A549 (cell line): ENCODE measurements at regions not wholly inside any gene's neighbourhood (a gene's known extent, or its start where the extent isn't known, plus 50 kb on each side); places are given as distances from the start of the nearest gene placed in this dataset.

ENCODE experiments used
- BHLHE40 ChIP-seq: IDR thresholded peaks from 2 replicates; pipeline ENCODE4 v1.6.1; 2012; ENCODE audit warnings: low read depth, low read length, inconsistent platforms
- CEBPB ChIP-seq, 2 experiments: fragments of >200 bp in 1 of 2; sonication (Bioruptor Twin) in 1 of 2; formaldehyde crosslinking in 1 of 2; IDR thresholded peaks; 2 replicates each; pipeline ENCODE4 v1.6.1; 2012 to 2016
- CTCF ChIP-seq: fragments of >200 bp; sonication (Bioruptor Twin); formaldehyde crosslinking; IDR thresholded peaks from 3 replicates; pipeline ENCODE4 v1.5.1; 2016
- EHMT2 ChIP-seq: fragments of 200-600 bp; sonication (generic); IDR thresholded peaks from 2 replicates; pipeline ENCODE4 v1.6.1; 2016; ENCODE audit warnings: antibody characterized with exemption, low read depth, mild to moderate bottlenecking, moderate library complexity
- ELK1 ChIP-seq: fragments of 150-350 bp; IDR thresholded peaks from 2 replicates; pipeline ENCODE4 v1.6.1; 2014; ENCODE audit warnings: low read depth, mild to moderate bottlenecking, low read length
- ESRRA ChIP-seq: fragments of 150-350 bp; IDR thresholded peaks from 2 replicates; pipeline ENCODE4 v1.6.1; 2014; ENCODE audit warnings: mild to moderate bottlenecking, low read length, borderline replicate concordance
- HOXA7 ChIP-seq: fragments of 250-450 bp; sonication (Bioruptor Pico); IDR thresholded peaks from 2 replicates; pipeline ENCODE4 v1.5.0; 2020; ENCODE audit warnings: mild to moderate bottlenecking, moderate library complexity
- MAX ChIP-seq: IDR thresholded peaks from 2 replicates; pipeline ENCODE4 v1.6.1; 2012
- PHF8 ChIP-seq: fragments of 200-600 bp; sonication (generic); IDR thresholded peaks from 2 replicates; pipeline ENCODE4 v1.6.1; 2016; ENCODE audit warnings: low read depth, mild to moderate bottlenecking, antibody characterized with exemption, moderate library complexity, borderline replicate concordance
- RARB ChIP-seq: fragments of 250-450 bp; sonication (Bioruptor Pico); IDR thresholded peaks from 2 replicates; pipeline ENCODE4 v1.8.0; 2021; ENCODE audit warnings: mild to moderate bottlenecking, moderate library complexity
- SMC3 ChIP-seq: fragments of >200 bp; sonication (Bioruptor Twin); formaldehyde crosslinking; IDR thresholded peaks from 3 replicates; pipeline ENCODE4 v1.6.1; 2018; ENCODE audit warnings: inconsistent platforms
- TP53 ChIP-seq: fragments of 250-450 bp; sonication (Bioruptor Pico); IDR thresholded peaks from 2 replicates; pipeline ENCODE4 v1.5.0; 2021; ENCODE audit warnings: mild to moderate bottlenecking, moderate library complexity
- USF2 ChIP-seq: fragments of 450-650 bp; IDR thresholded peaks from 2 replicates; pipeline ENCODE4 v1.6.1; 2014; ENCODE audit warnings: antibody characterized with exemption

GRCh38 chr1:163824006-163824405 lies 502.3 kb downstream of the NUF2 start:
- TF ChIP-seq CTCF (no peak), ELK1 (no peak), EHMT2 (no peak), MAX (no peak), USF2 (no peak), CEBPB (IDR thresholded peaks at IDR 0.05) (no peak), TP53 (CRISPR knock-in tag) (no peak), SMC3 (no peak), HOXA7 (no peak), PHF8 (no peak), BHLHE40 (no peak), RARB (no peak), ESRRA (no peak)
